H1 (cell line): ENCODE measurements at regions not wholly inside any gene's neighbourhood (a gene's known extent, or its start where the extent isn't known, plus 50 kb on each side); places are given as distances from the start of the nearest gene placed in this dataset.

Source experiments
- CTCF ChIP-seq, 3 experiments: IDR thresholded peaks; 1 replicate in 2 of 3; 2 replicates in 1 of 3; pipeline versions ENCODE4 v1.5.1 to v1.6.1; 2011; ENCODE audit warnings: low read length in 3 of 3, mild to moderate bottlenecking in 3 of 3, inconsistent platforms in 2 of 3, low read depth in 1 of 3, moderate library complexity in 1 of 3; ENCODE audit not compliant: insufficient read depth in 1 of 3; ENCODE audit errors: control extremely low read depth in 1 of 3
- GTF2F1 ChIP-seq: IDR thresholded peaks from 2 replicates; pipeline ENCODE4 v1.6.1; 2012; ENCODE audit warnings: low read depth, low read length, improper control_type of control experiment, borderline replicate concordance

- TF ChIP-seq CTCF (IDR thresholded peaks at IDR 0.05; ENCODE audit: control extremely low read depth in 1 of 3, insufficient read depth in 1 of 3, low read depth in 1 of 3, low read length in 3 of 3) (no peak), GTF2F1 (no peak)
Observed at GRCh38 chr5:33146881-33147280, 293.9 kb upstream of the TARS1 start.
